ENCODE measurements at regions not wholly inside any gene's neighbourhood (a gene's known extent, or its start where the extent isn't known, plus 50 kb on each side); places are given as distances from the start of the nearest gene placed in this dataset.

DNA sequence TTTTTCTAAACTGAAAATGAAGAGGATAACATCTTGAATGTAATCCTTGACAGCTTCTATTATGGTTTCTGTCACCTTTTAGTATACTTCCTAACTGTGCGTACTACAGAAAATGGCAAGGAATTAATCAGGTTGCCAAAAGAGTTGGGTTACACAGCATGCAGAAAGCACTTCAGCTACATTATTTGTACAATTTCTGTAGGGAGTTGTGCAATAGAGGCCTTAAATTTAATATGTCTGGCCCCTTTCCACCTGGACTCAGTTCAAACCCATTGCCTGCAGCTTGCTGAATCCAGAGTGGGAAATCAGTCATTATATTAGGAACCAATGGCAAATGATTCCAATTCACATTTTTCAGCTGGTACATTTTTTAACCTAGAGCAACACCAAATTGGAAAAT lies 549.7 kb downstream of the CSNK1G3 start:
- no peak for TF ChIP-seq POLR2AphosphoS5 (IDR thresholded peaks at IDR 0.05; ENCODE audit: borderline replicate concordance, low read depth, low read length)
- TF ChIP-seq EZH2 (IDR thresholded peaks at IDR 0.05), result no peak
- TF ChIP-seq FOXP2 (optimal IDR thresholded peaks at IDR 0.05; ENCODE audit: control extremely low read depth, extremely low read length, insufficient read depth), result no peak
